CD4-positive, alpha-beta T cell treated with Interleukin-17A for 1 hour (primary cell): ENCODE measurements at regions not wholly inside any gene's neighbourhood (a gene's known extent, or its start where the extent isn't known, plus 50 kb on each side); places are given as distances from the start of the nearest gene placed in this dataset.
"Not testable (repeated sequence)": the region's sequence is repeated elsewhere in the genome, so short reads cannot be mapped to it uniquely, and the experiment has no call there.

ENCODE experiments used
- DNase-seq: peaks from one replicate; pipeline ENCODE4 v3.0.0-alpha.2; 2020

DNA sequence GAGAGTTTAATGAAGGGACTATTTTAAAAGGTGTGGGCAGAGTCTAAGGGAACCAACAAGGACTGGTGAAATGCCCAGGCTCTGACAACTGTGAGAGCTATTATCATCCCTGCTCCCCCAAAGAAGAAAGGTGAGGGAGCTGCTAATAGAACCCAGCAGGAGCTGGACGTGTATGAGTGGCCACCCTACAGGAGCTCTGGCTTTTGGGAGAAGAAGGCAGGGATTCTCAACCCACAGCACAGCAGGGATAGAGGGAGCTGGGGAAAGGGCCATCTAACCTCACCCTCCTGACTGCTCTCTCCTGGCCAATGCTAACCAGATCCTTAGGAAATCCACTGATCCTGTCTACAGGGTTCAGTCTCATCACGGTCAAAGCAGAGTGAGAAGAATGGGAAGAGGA is 57.1 kb downstream of the GRIN2B start:
- no peak for DNase-seq

DNA sequence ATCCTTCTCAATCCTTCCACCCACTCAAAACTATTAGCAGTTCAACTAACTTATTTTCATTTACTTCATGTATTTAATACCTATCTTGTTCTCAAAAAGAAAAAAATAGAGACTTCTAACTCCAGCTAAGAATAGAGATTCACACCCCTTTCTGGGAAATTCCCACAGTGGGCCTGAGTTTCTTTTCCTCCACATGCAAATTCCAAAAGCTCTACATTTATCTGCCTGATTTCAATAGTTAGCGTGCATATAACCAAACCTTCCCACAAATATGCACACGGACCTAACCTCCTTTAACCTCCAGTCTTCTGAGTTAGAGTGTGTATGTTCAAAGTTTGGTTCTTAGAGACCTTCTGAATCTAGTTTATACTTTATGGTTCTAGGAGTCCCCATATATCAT is 62.5 kb downstream of the GRIN2B start:
- no peak for DNase-seq

DNA sequence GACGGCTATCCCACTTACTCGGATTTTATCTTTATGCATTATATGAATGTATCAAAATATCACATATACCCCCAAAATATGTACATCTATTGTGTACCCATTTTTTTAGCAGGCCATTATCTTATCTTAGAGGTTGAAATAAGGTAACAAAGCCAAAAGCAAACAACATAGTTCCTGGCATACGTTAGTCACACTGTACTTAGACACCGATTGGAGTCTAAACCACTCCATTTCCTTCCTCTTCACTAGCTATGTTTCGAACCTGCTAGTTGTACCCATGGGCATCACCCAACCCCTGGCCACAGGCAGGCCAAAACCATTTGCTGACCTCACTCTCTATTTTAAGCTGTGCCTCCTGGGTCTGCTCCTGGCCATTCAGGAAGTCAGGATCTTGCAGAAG is 66.3 kb downstream of the GRIN2B start:
- DNase-seq = no peak

- DNase-seq = no peak
Measured at GRCh38 chr12:13913371-13913770, 68.0 kb downstream of the GRIN2B start.

DNA sequence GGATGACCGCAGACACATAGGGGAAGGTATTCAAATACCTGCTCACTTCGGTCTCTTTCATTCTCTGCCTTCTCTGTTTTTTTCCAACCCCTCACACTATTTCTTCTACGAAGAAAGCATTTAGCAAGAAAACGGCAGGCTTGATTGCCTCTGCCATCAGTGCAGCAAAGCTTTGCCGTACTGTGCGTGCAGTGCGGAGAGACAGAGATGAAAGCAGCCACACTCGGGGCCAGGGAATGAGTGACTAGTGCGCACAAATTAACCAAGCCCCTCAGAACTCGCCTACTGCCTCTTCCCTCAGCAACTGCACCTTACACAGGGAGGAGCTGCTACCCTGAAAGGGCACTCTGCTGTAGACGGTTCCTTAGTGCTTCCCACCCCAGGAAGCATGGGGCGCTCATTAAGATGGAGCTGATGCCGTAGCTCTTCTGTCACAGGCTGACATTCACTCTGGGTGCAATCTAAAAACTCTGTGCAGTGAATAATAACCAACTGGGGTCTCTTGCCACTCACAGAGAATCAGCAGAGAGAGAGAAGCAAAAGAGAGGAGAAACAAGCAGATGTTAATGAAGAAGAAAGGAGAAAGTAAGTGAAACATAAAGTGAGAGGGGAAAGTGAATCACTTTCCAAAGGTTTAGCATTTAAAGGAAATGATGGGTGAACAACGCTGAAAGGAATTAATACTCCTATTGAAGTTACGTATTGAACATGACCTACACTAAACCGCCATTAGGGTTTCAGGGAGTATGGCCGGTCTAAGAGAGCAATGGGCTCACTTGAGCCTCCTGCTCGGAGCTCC is 69.4 kb downstream of the GRIN2B start:
- DNase-seq = no peak

DNA sequence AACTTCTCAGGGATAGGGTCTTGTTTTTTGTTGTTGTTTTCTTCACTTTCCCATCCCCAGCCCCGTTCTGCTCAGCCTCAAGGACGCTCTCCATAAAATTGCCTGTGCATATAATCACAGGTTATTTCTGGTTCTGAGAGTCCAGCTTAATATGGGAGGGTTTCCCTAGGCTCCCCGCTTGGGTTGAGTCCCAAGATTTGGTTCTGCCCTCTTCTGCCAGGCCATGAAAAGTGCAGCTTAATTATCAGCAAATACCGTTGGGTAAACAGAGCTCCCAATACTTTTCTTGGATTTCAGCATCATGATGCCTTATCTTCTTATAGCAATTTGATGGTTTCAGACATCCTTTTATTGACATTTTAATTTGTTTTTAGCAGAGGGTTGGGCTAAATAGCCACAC is 75.6 kb downstream of the GRIN2B start:
- DNase-seq = no peak

GRCh38 chr12:13900718-13901117 is 80.7 kb downstream of the GRIN2B start:
- DNase-seq = no peak

GRCh38 chr12:13898387-13898786 is 83.0 kb downstream of the GRIN2B start:
- DNase-seq = not testable (repeated sequence)

DNA sequence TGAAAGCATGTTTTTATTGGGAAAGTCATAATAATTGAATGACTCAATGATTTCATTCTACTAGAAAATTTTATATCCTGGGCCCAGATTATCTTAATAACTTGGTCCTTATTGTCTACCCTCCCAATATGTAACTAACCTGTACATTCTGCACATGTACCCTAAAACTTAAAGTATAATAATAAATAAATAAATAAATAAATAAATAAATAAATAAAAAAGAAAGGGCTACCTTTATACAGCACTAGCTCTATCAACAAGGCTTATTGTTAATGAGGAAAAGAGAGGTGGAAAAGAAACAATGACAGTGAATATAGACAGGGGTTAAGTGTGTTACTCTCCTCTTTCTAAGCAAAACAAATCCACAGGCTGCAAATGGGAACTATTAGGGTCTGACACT is 83.6 kb downstream of the GRIN2B start:
- no peak for DNase-seq

GRCh38 chr12:13896063-13896626 is 85.3 kb downstream of the GRIN2B start:
- DNase-seq = no peak

GRCh38 chr12:13891902-13892301 is 89.5 kb downstream of the GRIN2B start:
- no peak for DNase-seq

DNA sequence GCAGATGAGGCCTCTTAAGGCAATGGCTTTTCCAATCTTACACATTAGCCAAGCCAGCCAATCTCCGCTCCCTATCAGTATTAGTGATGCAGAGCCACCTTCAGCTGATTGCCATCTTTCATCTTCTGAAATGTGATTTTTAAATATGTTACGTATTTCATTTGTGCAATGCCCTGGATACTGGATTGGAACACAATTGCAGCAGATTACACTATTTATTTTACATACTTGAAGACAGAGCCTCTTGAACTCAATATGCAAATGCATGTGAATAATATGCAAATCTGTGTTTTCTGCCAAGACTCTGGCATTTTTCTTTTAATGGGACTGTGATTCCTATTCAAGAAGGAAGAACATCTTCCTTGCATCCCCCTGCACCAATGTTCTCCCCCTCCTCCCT is 90.5 kb downstream of the GRIN2B start:
- DNase-seq = no peak

DNA sequence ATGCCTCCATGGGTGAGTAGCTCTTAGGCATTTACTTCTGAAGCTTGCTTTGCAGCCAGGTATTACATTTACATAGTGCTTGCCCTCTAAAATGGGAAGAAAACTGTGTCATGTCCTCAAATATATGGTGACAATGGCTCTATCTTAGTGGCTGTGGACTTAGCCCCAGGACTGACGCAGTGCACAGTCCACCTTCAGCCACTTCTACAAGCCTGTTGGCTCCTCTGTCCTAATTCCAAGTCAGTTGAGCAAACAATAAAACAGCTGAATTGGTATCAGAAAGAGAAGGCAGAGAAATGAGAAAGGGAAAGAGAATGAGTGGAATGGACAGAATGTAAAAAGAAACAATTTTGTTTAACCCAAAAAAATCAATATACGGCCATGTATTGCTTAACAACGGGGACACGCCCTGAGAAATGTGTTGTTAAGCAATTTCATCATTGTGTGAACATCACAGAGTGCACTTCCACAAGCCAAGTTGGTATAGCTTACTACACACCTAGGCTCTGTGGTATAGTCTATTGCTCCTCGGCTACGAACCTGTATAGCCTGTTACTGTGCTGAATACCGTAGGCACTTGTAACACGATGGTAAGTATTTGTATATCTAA is 93.5 kb downstream of the GRIN2B start:
- DNase-seq = no peak

GRCh38 chr12:13882176-13882575 is 99.2 kb downstream of the GRIN2B start:
- no peak for DNase-seq

DNA sequence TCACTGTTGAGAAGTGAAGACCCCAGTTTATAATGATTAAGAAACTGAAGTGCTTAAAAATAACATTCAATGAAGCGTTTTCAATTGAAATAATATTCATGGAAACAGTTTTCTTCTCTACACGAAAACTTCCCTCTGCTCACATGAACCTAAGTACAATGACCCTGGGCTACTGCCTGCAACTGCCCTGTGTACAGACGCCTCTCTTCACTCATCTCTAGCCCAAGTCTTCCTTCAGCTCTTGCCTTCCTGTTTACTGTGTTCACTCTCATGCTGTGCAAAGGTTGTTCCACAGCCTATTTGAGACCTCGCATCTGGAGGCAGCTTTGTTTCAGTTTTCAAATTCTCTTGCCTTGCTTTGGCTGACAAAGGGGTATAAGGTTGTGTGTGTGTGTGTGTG is 100.8 kb downstream of the GRIN2B start:
- no peak for DNase-seq

DNA sequence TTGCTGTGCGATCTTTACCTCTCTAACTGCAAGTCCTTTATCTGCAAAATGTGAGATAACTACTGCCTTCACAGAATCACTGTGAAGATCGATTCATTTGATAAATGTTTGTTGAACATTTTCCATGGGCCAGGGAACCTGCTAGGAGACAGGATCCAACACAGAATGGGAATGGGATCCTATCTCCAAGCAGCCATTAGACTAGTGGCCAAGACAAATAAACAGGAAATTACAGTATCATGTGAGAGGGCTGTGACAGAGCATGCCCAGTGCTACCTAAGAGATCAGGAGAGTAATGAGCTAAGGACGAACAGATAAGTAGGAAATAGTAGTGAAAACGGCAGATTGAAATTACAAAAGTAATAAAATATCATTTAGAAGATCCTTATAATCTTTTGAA is 105.7 kb downstream of the GRIN2B start:
- no peak for DNase-seq

GRCh38 chr12:13870255-13870654 is 111.1 kb downstream of the GRIN2B start:
- no peak for DNase-seq

- peak; percentile 32 for DNase-seq
Measured at GRCh38 chr12:13864081-13864673, 117.2 kb downstream of the GRIN2B start.

DNA sequence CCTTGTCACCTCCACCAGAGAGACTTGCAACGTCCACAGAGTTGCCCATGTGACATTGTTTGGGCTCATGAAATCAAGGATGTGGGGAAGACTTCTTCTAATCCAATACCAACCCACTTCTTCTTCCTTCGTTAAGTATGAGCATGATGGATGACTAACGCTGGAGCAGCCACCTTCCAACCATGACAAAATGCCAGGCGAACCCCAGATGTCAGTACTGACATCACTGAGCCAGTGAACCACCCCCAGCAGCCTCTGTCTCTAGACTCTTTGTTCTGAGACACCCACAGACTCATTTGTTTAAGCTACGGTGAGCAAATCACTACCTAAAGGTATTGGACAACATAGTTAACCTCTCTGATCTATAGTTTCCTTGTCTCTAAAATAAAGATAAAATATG is 123.7 kb downstream of the GRIN2B start:
- DNase-seq = no peak

GRCh38 chr12:13853471-13853870 is 127.9 kb downstream of the GRIN2B start:
- no peak for DNase-seq

GRCh38 chr12:13851828-13852227 is 129.6 kb downstream of the GRIN2B start:
- no peak for DNase-seq

DNA sequence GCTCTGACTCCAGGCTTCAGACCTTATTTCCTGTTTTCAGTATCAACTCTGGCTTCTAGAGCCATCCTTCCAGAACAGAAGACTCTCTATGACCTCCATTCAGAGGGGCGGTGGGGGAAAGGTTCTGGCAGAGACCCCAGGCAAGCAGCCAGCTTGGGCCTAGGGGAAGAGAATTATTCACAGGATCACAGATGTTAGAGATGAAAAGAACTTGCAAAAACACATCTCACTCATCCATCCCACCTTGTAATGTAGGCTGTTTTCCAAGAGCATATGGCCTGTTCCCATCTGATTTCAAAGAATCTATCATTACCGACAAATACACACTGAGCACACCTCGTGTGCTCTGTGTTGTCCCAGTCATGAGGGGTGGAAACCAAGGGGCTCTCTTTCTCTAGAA is 131.9 kb downstream of the GRIN2B start:
- DNase-seq = no peak

- DNase-seq = no peak
Measured at GRCh38 chr12:13843841-13844240, 137.6 kb downstream of the GRIN2B start.

GRCh38 chr12:13841358-13841757 is 140.0 kb downstream of the GRIN2B start:
- no peak for DNase-seq
